GM19099 (cell line): ENCODE measurements at regions not wholly inside any gene's neighbourhood (a gene's known extent, or its start where the extent isn't known, plus 50 kb on each side); places are given as distances from the start of the nearest gene placed in this dataset.

Source experiments
- POLR2A ChIP-seq: IDR thresholded peaks from 3 replicates; pipeline ENCODE4 v1.6.1; 2011; ENCODE audit warnings: low read depth; ENCODE audit not compliant: insufficient read length; ENCODE audit errors: extremely low read depth

GRCh38 chr14:84814391-84814790 is 715.6 kb upstream of the FLRT2 start:
- TF ChIP-seq POLR2A: no peak

- TF ChIP-seq POLR2A: no peak
Observed at GRCh38 chr14:84819528-84819927, 710.4 kb upstream of the FLRT2 start.

GRCh38 chr14:84825481-84826251 is 704.3 kb upstream of the FLRT2 start:
- TF ChIP-seq POLR2A: no peak

GRCh38 chr14:84826294-84826693 is 703.6 kb upstream of the FLRT2 start:
- TF ChIP-seq POLR2A: no peak

- TF ChIP-seq POLR2A: no peak
Observed at GRCh38 chr14:84850595-84850994, 679.3 kb upstream of the FLRT2 start.

GRCh38 chr14:84856751-84857534 is 673.0 kb upstream of the FLRT2 start:
- no peak for TF ChIP-seq POLR2A

GRCh38 chr14:84857571-84857970 is 672.4 kb upstream of the FLRT2 start:
- TF ChIP-seq POLR2A: no peak

GRCh38 chr14:84859116-84859515 is 670.8 kb upstream of the FLRT2 start:
- TF ChIP-seq POLR2A: no peak

GRCh38 chr14:84864548-84865271 is 665.2 kb upstream of the FLRT2 start:
- no peak for TF ChIP-seq POLR2A

- TF ChIP-seq POLR2A: no peak
Observed at GRCh38 chr14:84871734-84872133, 658.2 kb upstream of the FLRT2 start.

GRCh38 chr14:84874436-84874835 is 655.5 kb upstream of the FLRT2 start:
- TF ChIP-seq POLR2A: no peak

GRCh38 chr14:84877061-84877460 is 652.9 kb upstream of the FLRT2 start:
- no peak for TF ChIP-seq POLR2A

GRCh38 chr14:84882830-84883229 is 647.1 kb upstream of the FLRT2 start:
- TF ChIP-seq POLR2A: no peak

- no peak for TF ChIP-seq POLR2A
Observed at GRCh38 chr14:84885061-84885460, 644.9 kb upstream of the FLRT2 start.

- TF ChIP-seq POLR2A: no peak
Observed at GRCh38 chr14:84891404-84891803, 638.5 kb upstream of the FLRT2 start.

- no peak for TF ChIP-seq POLR2A
Observed at GRCh38 chr14:84894254-84894653, 635.7 kb upstream of the FLRT2 start.

- no peak for TF ChIP-seq POLR2A
Observed at GRCh38 chr14:84922370-84922769, 607.6 kb upstream of the FLRT2 start.
